A673 (cell line): ENCODE measurements at regions not wholly inside any gene's neighbourhood (a gene's known extent, or its start where the extent isn't known, plus 50 kb on each side); places are given as distances from the start of the nearest gene placed in this dataset.

Experiments
- BruUV-seq: library from RNA; stranded (reverse); fragments of 400-500 nt; replicated peaks from 2 replicates; lab custom pipeline; 2021; lab: Mats Ljungman, UMichigan
- CTCF ChIA-PET: fragments of 300-600 bp; sonication (Branson Sonifier 250); formaldehyde crosslinking; loops from one replicate; lab custom pipeline; 2022; ENCODE audit warnings: antibody characterized with exemption; lab: Charles Lee
- POLR2A ChIA-PET: fragments of 300-600 bp; sonication (Branson Sonifier 250); formaldehyde crosslinking; loops from one replicate; lab custom pipeline; 2022; ENCODE audit warnings: antibody characterized with exemption; ENCODE audit not compliant: low non-redundant PET; lab: Charles Lee
- DNase-seq: peaks from one replicate; pipeline ENCODE4 v3.0.0-alpha.2; 2015; ENCODE audit warnings: low spot score
- H3K27ac ChIP-seq: fragments of 200-600 bp; sonication (generic); 2 replicates; pipeline ENCODE4 v1.5.1; 2016; ENCODE audit warnings: mixed run types, low read depth, mild to moderate bottlenecking, mixed read lengths, antibody characterized with exemption, low read length; ENCODE audit not compliant: poor library complexity, severe bottlenecking
- H3K27me3 ChIP-seq: fragments of 200-600 bp; sonication (generic); replicated peaks from 2 replicates; pipeline ENCODE4 v1.6.1; 2017; ENCODE audit warnings: mixed run types, low read depth, mild to moderate bottlenecking, mixed read lengths, antibody characterized with exemption, low read length; ENCODE audit not compliant: insufficient read depth, poor library complexity
- H3K36me3 ChIP-seq: fragments of 200-600 bp; sonication (generic); 2 replicates; pipeline ENCODE4 v1.6.1; 2016; ENCODE audit warnings: mixed run types, mild to moderate bottlenecking, mixed read lengths, antibody characterized with exemption, low read length; ENCODE audit not compliant: insufficient read depth, poor library complexity, severe bottlenecking
- H3K4me1 ChIP-seq: fragments of 200-600 bp; sonication (generic); 2 replicates; pipeline ENCODE4 v1.6.1; 2017; ENCODE audit warnings: mixed run types, mild to moderate bottlenecking, mixed read lengths, antibody characterized with exemption, low read length; ENCODE audit not compliant: insufficient read depth, poor library complexity, severe bottlenecking
- H3K4me3 ChIP-seq: fragments of 200-600 bp; sonication (generic); 2 replicates; pipeline ENCODE4 v1.5.1; 2016; ENCODE audit warnings: low read depth, mixed run types, mild to moderate bottlenecking, mixed read lengths, low read length; ENCODE audit not compliant: poor library complexity, severe bottlenecking
- H3K9me3 ChIP-seq: fragments of 200-600 bp; sonication (generic); 2 replicates; pipeline ENCODE4 v1.6.1; 2016; ENCODE audit warnings: mixed run types, low read depth, mild to moderate bottlenecking, mixed read lengths, antibody characterized with exemption, low read length; ENCODE audit not compliant: poor library complexity, severe bottlenecking
- CTCF ChIP-seq: fragments of 300-800, 200-600 bp; sonication (generic); conservative IDR thresholded peaks from 2 replicates; pipeline ENCODE4 v1.5.1; 2017; ENCODE audit warnings: low read depth, mild to moderate bottlenecking, antibody characterized with exemption, low read length, moderate library complexity, mixed read lengths
- EZH2 ChIP-seq: fragments of 200-600 bp; sonication (generic); IDR thresholded peaks from 2 replicates; pipeline ENCODE4 v1.6.1; 2017; ENCODE audit warnings: borderline replicate concordance, low read depth, mild to moderate bottlenecking, mixed read lengths, antibody characterized with exemption, low read length; ENCODE audit not compliant: poor library complexity, severe bottlenecking
- intact Hi-C: fragments of 100-400 bp; cut with micrococcal nuclease; formaldehyde crosslinking; loops from one replicate; pipeline ENCODE4 v1.10.0; 2022; ENCODE audit not compliant: unreplicated experiment

- no TSS peak for BruUV-seq
These were observed 63.0 kb upstream of the ANKRD34C start for GRCh38 chr15:79219393-79220056.

GRCh38 chr15:79218588-79219200, 63.8 kb upstream of the ANKRD34C start:
- peaks cover 40% of the 10 kb centered on the region for H3K27me3 ChIP-seq
- no peaks in the 10 kb centered on the region for H3K36me3 ChIP-seq
- ChIA-PET POLR2A (no interaction called here), CTCF (no interaction called here)
- intact Hi-C loops: no loop called here
- H3K4me3 ChIP-seq: no peak overlapping the region
- no peaks in the 10 kb centered on the region for H3K4me1 ChIP-seq
- no peak overlapping the region for H3K27ac ChIP-seq
- no peaks in the 10 kb centered on the region for H3K9me3 ChIP-seq
- no TSS peak for BruUV-seq
- TF ChIP-seq EZH2 (no peak), CTCF (peak; percentile 48)
- peak; percentile 60 for DNase-seq

More at GRCh38 chr15:79219393-79220056, 63.0 kb upstream of the ANKRD34C start:
- H3K27ac ChIP-seq: no peak overlapping the region
- POLR2A ChIA-PET: no interaction called here
- intact Hi-C loops: no loop called here
- H3K4me3 ChIP-seq: no peak overlapping the region
- no peak for DNase-seq
- peaks cover 41% of the 10 kb centered on the region for H3K27me3 ChIP-seq
- TF ChIP-seq CTCF (no peak), EZH2 (no peak)
- no peaks in the 10 kb centered on the region for H3K36me3 ChIP-seq
- H3K9me3 ChIP-seq: no peaks in the 10 kb centered on the region
- H3K4me1 ChIP-seq: no peaks in the 10 kb centered on the region
- CTCF ChIA-PET: no interaction called here

- DNase-seq: no peak
- H3K4me1 ChIP-seq: no peaks in the 10 kb centered on the region
- peaks cover 48% of the 10 kb centered on the region for H3K27me3 ChIP-seq
- ChIA-PET POLR2A (no interaction called here), CTCF (no interaction called here)
- intact Hi-C loops: no loop called here
- H3K27ac ChIP-seq: no peak overlapping the region
- H3K36me3 ChIP-seq: no peaks in the 10 kb centered on the region
- BruUV-seq: no TSS peak
- H3K4me3 ChIP-seq: no peak overlapping the region
- TF ChIP-seq EZH2 (no peak), CTCF (no peak)
- no peaks in the 10 kb centered on the region for H3K9me3 ChIP-seq
These were observed 68.9 kb upstream of the ANKRD34C start for GRCh38 chr15:79213650-79214049.
